Amniotic stem cell (primary cell): ENCODE measurements at regions not wholly inside any gene's neighbourhood (a gene's known extent, or its start where the extent isn't known, plus 50 kb on each side); places are given as distances from the start of the nearest gene placed in this dataset.
"Not testable (repeated sequence)": the region's sequence is repeated elsewhere in the genome, so short reads cannot be mapped to it uniquely, and the experiment has no call there.

ENCODE experiments used
- DNase-seq: peaks from one replicate; lab custom pipeline; 2025; lab: John Stamatoyannopoulos, UW

DNA sequence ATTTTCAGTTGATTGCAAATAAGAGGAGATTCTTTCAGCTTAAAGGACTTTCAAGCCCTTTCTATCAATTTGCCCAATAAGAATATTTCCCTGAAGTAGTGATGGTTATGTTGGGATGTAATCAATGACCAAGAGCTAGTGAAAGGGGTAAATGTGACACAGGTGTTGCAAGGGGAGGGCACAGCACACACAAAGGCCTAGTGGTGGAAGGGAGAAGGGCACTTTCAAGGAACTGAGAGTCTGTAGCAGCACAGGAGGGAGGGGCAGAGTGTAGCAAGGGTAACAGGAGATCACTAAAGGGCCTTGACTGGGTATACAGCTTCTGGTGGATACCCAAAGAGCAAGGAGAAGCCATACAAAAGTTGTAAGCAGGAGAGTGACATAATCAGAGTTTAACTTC is 217.8 kb upstream of the ARHGEF26 start:
- no peak for DNase-seq

DNA sequence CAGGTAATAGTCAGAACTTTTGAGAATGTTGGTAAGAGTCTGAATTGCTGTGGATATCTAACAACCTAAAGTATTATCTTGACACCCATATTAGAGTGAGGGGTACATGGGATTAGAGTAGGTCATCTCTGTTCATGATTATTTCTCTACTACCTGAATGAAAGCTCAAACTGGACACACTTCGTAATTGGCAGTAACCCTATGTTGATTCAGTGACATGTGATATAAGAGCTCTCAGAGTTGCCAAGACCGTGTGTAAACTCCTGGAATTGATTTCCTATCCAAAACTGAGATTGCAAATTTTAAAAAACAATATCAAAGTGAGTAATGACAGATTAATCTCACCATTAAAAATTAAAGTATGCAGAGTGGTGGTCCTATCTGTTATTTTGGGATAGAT is 214.8 kb upstream of the ARHGEF26 start:
- no peak for DNase-seq

DNA sequence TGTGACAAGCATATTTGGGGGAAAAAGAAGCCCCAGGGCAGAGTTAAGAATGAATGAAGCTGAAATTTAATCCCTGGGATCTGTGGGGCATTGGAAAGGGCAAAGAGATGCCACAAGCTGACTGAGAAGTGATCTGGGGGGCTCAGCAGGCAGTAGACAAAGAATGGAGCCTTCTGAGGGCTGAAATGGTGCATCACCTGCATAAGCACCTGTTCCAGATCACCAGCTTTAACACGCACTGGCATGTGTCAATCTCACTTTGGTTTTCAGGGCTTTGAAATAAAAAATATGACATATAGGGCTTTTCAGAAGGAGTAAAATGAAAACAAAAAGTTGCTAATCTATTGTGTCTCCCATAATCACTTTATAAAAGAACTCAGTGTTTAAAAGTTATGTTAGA is 210.8 kb upstream of the ARHGEF26 start:
- no peak for DNase-seq

DNA sequence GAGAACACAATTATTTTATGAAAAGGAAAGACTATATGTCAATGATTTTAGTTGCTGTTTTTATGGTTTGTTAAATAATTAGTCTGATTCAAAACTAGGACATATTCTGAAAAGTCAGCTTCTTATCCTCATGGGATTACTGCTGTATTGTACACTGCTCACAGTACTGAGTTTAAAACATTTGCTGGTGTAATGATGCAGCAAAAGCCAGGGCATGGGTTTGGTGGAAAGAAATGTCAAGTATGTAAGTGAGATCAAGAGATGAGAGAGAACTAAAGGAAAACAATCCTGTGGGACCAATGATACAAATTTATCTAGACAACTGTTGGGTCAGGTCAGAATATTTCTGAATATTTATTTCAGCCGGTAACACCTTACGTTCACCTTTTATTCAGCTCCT is 210.1 kb upstream of the ARHGEF26 start:
- DNase-seq: no peak

DNA sequence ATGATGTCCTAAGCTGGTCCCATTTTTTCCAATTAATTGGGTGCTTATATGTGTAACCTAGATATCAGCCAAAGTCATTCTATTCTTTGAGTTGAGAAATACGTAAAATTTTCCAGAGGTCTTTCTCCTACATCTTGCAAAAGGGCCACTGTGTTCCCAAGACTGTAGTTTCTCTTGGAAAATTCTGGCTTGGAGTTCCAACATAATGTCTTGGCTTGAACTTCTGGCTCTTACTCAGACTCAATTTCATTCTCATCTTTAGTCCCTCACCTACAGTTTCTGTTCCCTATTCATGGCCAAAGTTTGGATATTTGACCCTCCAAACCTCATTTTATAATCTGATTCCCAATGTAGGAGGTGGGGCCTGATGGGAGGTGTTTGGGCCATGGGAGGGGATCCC is 201.4 kb upstream of the ARHGEF26 start:
- no peak for DNase-seq

DNA sequence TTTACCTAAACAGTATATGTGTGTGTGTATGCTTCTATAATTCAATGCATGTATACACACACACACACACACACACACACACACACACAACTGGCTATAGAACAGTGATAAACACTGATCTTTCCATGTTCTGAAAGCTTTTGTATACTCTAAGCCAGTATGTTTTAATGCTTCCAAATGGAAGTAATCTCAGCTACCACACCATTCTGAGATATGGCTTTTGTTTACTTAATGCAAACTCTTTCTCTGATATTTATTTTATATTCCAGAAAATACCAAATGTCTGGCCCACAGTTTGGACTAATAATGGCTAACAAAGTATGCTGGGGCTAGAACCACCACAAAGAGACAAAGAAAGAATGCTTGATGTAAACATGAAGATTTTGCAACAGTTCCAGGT is 199.4 kb upstream of the ARHGEF26 start:
- no peak for DNase-seq

DNA sequence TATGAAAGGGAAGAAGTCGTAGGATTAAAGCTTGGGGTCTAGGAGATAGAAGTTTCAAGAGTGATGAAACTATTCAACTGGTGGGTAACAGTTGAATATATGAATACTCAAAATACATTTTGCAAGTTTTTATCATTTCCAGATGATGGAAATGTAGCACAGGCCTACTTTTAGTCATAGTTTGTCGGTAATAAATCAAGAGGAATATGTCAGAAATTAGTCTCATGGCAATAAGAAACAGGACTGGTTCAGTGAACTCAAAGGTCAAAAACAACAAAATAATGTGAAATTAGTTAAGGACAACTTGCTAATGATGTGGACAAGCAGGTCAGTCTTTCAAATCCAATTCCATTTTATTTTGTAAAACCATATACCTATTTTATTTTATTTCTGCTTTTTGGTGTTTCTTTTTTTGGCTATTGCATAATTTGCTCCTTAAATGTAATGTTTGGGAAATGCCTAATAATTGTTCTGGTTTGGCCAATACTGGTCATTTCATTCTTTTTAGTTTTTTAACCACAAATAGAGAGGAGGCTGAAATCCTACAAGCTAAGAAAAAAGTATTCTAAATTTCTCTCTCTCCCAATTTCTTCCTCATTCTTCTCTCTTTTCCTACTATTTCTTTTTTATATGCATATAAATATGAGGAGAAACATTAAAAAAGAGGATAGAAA is 195.2 kb upstream of the ARHGEF26 start:
- no peak for DNase-seq

DNA sequence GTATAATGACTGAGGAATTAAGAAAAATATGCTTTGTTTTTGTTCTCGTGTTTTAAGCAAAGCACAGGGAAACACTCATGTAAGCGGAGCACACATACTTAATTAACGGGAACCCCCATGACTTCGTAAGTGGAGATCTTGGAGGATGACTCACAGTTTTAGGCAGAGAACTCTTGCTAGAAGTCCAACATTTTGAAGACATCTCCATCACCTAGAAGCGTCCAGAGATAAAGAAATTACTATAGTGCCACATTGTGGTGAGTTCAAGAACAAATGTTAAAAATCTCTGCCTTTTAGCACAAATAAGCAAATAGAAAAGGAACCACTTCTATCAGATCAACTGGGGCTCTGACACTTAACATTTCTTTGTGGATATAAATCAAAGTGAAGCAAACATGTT is 194.1 kb upstream of the ARHGEF26 start:
- no peak for DNase-seq

DNA sequence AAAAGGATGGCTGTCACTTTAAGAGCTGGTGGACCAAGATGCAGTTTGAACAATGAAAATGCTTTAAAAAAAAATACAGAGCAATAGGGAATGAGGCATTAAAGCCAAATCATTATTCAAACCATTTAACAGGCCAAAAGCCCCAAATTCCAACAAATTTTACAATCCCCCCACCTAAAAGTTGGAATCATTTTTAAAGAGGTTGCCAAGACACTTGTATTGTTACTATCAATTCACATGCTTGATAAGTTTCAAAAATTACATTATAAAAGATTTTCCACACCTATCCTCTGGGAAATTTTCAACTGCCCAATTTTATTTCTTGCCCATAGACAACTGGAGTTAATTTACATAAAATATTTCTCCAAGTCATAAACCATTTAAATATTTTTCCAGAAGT is 192.3 kb upstream of the ARHGEF26 start:
- DNase-seq: no peak

DNA sequence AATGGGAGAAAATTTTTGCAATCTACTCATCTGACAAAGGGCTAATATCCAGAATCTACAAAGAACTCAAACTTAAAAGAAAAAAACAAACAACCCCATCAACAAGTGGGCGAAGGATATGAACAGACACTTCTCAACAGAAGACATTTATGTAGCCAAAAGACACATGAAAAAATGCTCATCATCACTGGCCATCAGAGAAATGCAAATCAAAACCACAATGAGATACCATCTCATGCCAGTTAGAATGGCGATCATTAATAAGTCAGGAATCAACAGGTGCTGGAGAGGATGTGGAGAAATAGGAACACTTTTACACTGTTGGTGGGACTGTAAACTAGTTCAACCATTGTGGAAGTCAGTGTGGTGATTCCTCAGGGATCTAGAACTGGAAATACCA is 187.7 kb upstream of the ARHGEF26 start:
- not testable (repeated sequence) for DNase-seq

DNA sequence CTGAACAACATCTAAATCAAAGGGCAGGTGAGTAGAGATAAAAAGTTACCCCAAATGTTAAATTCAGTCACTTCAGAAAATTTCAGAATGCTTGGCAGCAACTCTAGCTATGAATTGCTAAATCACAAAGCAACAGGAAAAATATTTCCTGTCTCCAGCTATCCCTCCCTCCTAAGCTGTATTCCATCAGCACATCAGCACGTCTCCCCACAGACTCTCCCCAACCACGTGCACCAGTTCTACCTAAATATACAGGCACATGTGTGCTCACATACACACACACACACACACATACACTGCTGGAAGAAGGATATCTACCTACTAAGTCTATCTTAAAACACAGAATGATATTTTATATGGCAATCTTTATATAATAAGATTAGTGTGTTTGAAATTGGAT is 177.1 kb upstream of the ARHGEF26 start:
- DNase-seq: no peak

DNA sequence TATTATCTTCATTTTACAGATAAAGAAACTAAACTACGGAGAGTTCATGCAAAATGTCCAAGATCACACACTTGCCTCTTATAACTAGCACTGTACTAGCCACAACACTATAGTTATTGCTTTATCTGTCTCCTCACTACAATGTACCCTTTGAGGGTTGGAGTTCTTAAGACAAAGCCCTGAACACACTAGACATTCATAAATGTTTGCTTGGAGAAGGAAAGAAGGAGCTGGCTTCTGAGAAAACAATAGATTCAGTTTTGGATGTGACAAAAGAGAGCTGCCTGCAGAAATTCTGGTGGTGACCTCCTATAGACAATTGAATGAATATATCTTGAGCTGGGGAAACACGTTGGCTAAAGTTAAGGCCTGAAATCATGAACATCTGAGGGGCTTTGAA is 169.9 kb upstream of the ARHGEF26 start:
- DNase-seq: no peak

DNA sequence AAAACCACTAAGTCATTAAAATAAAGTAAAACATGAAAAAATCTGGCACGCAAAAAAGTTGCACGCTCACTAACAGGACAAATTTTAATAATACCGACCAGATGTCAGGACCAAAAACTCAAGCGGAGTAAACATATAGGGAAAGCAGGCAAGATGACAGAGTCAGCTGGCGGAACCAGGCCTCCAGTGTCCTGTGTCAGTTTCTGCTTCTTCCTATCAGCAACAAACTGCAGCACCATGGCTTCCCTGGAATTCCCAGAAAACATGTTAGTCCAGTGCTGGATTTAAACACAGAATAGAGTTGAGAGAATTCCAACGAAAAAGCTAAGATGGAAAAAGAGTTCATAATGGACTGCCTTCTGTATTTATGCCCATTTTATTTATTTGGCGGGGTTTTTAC is 169.1 kb upstream of the ARHGEF26 start:
- no peak for DNase-seq

DNA sequence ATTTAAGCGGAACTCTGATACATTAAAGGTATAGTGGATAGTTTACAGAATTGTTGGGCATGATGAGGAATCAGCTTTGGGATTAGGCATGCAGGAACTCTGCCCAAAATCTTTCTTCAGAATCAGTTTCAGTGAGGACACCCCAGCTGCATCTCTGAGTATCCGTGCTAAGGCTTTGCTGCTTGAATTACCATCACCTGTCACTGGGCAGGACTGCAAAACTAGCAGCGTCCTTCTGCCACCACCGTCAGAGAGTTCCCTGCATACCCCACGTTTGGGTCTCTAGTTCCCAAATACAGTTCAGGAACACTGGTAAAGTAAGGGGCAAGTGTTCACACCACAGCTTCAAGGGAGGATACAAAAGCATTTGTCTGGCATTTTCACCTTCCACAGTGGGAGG is 164.6 kb upstream of the ARHGEF26 start:
- no peak for DNase-seq

DNA sequence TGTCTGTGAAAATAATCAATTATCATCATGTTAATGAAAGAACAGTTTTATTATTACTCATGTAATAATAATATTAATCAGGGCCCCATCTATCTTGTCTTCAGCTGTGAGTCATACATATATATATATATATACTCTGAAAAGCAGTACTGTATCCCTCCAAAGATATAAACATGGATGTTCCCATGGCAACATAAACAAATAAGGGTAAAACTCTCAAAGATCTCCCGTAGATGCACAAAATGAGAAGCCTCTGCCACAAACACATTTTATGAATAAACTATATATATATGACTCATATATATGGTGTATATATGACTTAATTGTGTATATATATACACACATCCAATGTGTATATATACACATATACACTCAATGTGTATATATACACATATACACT is 163.8 kb upstream of the ARHGEF26 start:
- DNase-seq: no peak

DNA sequence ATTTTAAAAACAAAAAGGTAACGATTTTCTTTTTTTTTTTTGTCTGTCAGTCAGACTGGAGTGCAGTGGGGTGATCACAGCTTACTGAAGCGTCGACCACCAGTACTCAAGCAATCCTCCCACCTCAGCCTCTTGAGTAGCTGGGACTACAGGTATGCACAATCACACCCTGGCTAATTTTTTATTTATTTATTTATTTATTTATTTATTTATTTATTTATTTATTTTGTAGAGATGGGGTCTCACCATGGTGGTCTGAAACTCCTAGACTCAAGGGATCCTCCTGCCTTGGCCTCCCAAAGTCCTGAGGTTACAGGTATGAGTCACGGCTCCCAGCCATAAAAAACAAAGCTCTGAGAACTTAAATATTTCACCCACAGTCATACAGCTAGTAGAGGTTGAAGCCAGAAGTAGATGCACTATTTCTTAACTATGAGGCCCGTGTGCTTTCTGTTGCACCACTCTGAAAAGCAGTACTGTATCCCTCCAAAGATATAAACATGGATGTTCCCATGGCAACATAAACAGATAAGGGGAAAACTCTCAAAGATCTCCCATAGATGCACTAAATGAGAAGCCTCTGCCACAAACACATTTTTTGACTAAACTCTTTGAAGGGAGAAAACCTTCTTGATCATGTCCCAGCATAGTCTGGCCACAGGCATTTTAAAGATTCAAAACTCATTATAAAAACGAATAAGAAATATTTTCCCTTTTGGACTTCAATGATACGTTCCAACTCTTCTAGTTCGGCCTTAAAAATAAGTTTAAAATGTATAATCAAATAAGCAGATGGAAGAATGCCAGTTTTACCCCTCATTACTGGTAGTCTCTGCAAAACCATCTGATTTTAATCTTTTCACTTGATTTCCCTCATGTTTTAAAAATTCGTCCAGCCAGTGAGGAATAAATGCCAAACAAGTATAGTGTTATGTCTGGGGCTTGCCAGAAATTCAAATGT is 162.3 kb upstream of the ARHGEF26 start:
- DNase-seq: no peak

DNA sequence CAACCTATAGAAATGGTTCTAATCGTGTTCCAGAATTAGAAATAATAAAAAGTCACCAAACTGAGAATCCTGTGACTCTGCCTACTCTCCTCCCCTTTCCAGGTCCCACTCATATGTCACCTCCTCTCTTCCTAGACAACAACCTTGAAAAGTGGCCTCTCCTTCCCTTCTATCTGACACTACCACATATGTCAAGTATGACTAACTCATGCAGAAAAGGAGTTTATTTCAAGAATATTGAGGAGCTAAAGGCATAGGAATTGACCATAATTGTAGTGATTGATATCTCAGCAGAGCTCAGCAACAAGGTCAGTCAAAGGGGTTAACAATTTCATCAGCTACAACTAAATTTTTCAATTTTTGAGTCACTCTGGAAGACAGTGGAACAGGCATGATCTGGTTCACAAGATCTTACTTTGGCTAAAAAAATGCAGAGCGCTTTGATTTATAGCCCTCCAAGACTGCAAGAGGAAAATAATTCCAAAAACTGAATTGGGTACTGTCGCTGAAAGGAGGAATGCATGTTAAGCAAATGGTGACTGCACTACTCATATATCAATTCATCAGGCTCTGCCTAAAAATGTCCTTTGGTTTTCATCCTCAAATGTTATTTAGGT is 160.6 kb upstream of the ARHGEF26 start:
- no peak for DNase-seq

DNA sequence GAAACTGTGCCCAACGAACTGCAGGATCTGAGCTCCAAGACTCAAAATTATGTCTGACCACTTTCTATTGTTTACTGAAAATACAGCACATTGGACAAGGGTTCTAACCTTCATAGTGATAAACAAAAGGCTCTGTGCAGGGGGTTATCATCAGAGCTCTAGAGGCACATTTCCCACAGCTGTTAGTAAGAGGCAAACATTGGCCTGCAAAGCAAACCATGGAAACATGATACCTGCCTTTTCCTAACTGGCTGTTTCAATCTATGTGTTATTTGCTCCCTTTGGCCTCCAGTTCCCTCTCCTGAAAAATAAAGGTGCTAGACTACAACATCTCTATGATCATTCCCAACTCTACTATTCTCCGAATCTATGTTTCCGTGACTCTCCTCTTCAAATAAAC is 159.7 kb upstream of the ARHGEF26 start:
- no peak for DNase-seq

DNA sequence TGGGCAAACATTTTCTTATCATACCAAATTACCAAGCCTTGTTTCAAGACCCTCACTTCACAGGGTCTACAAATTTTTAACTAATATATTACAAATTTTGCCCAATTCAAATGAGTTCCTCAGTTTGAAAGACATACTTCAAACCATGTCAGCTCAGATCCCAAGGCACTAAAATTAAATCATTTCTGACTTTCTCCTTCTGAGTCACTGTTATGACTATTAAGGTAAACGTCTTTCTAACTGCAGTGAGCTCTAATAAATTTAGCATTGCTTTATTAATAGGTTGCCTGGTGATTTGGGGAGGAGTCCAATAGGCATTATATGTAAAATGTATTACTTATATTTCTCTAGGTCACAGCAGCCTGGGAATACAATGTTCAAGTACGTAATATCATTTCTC is 158.2 kb upstream of the ARHGEF26 start:
- no peak for DNase-seq

DNA sequence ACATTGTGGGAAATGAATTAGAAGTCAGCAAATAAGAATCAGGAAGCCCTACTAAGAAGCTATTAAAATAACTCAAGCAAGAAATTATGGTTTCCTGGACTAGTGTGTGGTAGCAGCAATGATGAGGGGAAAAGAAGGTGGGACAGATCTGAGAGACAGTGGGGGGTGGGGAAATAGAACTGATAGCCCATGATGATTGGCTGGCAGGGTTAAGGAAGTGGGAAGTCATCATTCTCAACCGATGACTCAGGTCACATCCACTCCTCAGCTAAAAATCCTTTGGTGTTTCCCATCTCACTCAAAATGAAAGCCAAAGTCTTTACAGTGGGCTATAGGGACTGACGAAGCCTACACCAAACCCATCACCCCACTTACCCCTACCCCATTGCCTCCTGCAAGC is 153.9 kb upstream of the ARHGEF26 start:
- no peak for DNase-seq

DNA sequence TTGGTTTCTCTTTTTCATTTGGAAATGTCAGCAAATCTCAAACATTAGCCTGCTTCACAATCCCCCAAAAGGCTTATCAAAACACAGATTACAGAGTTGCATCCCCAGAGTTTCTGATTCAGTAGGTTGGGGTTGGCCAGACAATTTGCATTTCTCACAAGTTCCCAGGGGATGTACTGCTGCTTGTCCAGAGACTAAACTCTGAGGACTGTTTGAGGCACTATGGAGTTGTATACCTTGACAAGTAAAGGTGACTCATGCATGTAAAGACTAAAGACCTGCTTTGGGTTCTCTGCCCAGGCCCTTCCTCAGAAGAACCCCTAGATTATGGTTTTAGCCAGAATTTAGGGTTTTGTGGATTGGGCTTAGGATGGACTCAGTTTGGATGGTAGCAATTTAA is 151.1 kb upstream of the ARHGEF26 start:
- DNase-seq: no peak

DNA sequence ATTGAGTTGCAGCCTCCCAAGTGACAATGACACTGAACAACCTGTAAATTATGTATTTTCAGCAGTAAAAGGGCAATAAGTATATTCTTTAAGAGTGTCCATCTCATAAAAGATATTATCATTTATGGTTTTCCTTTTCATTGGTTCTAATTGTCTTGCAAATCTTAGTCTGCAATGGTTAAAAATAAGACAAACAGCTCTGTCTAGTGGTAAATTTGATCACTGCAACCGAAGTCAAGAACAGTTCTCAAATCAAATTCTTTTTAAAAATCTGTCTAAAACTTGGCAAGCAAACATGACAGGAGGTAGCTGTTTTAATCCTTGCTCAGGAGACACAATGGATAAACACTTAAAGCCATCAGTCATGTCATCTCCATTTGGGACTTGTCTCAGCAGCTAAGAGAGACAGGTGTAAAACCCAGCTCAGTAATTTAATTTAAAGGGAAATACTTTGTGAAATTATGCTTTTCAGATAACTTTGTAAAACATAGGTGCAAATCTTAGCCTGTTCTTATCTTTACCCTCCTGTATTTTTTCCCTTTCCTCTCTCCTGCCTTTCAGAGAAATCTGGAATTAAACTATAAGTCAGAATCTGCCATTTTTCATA is 150.3 kb upstream of the ARHGEF26 start:
- no peak for DNase-seq

DNA sequence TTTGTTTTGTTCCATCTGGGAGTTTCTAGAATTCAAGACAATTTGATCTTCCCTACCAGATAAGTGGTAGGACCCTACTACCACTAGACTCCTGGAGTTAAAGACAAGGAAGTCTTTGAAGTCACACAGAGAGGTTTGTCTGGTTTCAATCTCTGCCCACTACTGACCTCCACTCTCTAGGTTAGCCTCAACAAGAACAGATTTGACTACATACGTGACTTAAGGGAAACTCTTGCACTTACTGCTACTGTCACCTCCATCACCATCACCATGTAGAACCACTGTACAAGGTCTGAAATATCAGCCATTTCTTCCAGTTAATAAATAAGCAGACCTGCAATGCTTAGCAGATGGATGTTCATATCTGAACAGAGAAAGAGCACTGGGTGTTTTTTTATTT is 148.3 kb upstream of the ARHGEF26 start:
- DNase-seq: no peak
